Keratinocyte (primary cell): ENCODE measurements at regions not wholly inside any gene's neighbourhood (a gene's known extent, or its start where the extent isn't known, plus 50 kb on each side); places are given as distances from the start of the nearest gene placed in this dataset.

Source experiments
- CTCF ChIP-seq, 3 experiments: IDR thresholded peaks in 1 of 3; conservative IDR thresholded peaks in 1 of 3; optimal IDR thresholded peaks in 1 of 3; 2 replicates in 2 of 3; 3 replicates in 1 of 3; pipeline versions ENCODE3 to v1.5.1; 2011; ENCODE audit warnings: low read length in 3 of 3, mild to moderate bottlenecking in 3 of 3, moderate library complexity in 2 of 3, control low read depth in 1 of 3, inconsistent platforms in 1 of 3; ENCODE audit not compliant: insufficient read depth in 2 of 3; ENCODE audit errors: extremely low read depth in 1 of 3
- EZH2 ChIP-seq: IDR thresholded peaks from one replicate; pipeline ENCODE4 v1.6.1; 2012; ENCODE audit warnings: inconsistent platforms, mild to moderate bottlenecking, low read length, moderate library complexity

- TF ChIP-seq CTCF (optimal IDR thresholded peaks at IDR 0.05 in 1 of 3, IDR thresholded peaks at IDR 0.05 in 1 of 3, conservative IDR thresholded peaks at IDR 0.05 in 1 of 3; ENCODE audit: extremely low read depth in 1 of 3, insufficient read depth in 2 of 3, low read length in 3 of 3) (no peak), EZH2 (no peak)
Measured at GRCh38 chr9:84593352-84593751, 76.2 kb upstream of the NTRK2 start.
